ENCODE measurements at regions not wholly inside any gene's neighbourhood (a gene's known extent, or its start where the extent isn't known, plus 50 kb on each side); places are given as distances from the start of the nearest gene placed in this dataset.

GRCh38 chr1:34403156-34403555, 226.4 kb downstream of the C1orf94 start:
- TF ChIP-seq CTCF (IDR thresholded peaks at IDR 0.05; ENCODE audit: low read depth, low read length): no peak
- TF ChIP-seq EZH2phosphoT487 (IDR thresholded peaks at IDR 0.05; ENCODE audit: low read depth): no peak

Measured in OCI-LY3 (cell line).